GM21390 (cell line): ENCODE measurements at regions not wholly inside any gene's neighbourhood (a gene's known extent, or its start where the extent isn't known, plus 50 kb on each side); places are given as distances from the start of the nearest gene placed in this dataset.

ENCODE experiments used
- ATAC-seq: cut with Tn5 transposase; IDR thresholded peaks from one replicate; pipeline ENCODE4 v1.9.1; 2021; ENCODE audit not compliant: unreplicated experiment

- ATAC-seq, result no peak
Measured at GRCh38 chr1:209400351-209401220, 182.9 kb upstream of the CAMK1G start.

- no peak for ATAC-seq
Measured at GRCh38 chr1:209402697-209403096, 180.8 kb upstream of the CAMK1G start.

- ATAC-seq, result no peak
Measured at GRCh38 chr1:209403921-209404320, 179.6 kb upstream of the CAMK1G start.

GRCh38 chr1:209404577-209404976 lies 178.9 kb upstream of the CAMK1G start:
- no peak for ATAC-seq

GRCh38 chr1:209405183-209405814 lies 178.2 kb upstream of the CAMK1G start:
- ATAC-seq, result no peak

GRCh38 chr1:209406168-209406567 lies 177.3 kb upstream of the CAMK1G start:
- no peak for ATAC-seq

- no peak for ATAC-seq
Measured at GRCh38 chr1:209406595-209406994, 176.9 kb upstream of the CAMK1G start.

GRCh38 chr1:209409780-209410179 lies 173.7 kb upstream of the CAMK1G start:
- ATAC-seq, result no peak

- ATAC-seq, result no peak
Measured at GRCh38 chr1:209411491-209411929, 172.0 kb upstream of the CAMK1G start.

GRCh38 chr1:209412036-209412435 lies 171.5 kb upstream of the CAMK1G start:
- ATAC-seq, result no peak

GRCh38 chr1:209412566-209412965 lies 170.9 kb upstream of the CAMK1G start:
- no peak for ATAC-seq

- no peak for ATAC-seq
Measured at GRCh38 chr1:209413062-209413461, 170.5 kb upstream of the CAMK1G start.

GRCh38 chr1:209414803-209415329 lies 168.6 kb upstream of the CAMK1G start:
- no peak for ATAC-seq

GRCh38 chr1:209416039-209416438 lies 167.5 kb upstream of the CAMK1G start:
- ATAC-seq, result no peak

- no peak for ATAC-seq
Measured at GRCh38 chr1:209416716-209417115, 166.8 kb upstream of the CAMK1G start.

GRCh38 chr1:209417761-209418160 lies 165.8 kb upstream of the CAMK1G start:
- no peak for ATAC-seq

GRCh38 chr1:209420276-209420675 lies 163.2 kb upstream of the CAMK1G start:
- ATAC-seq, result no peak

GRCh38 chr1:209421186-209421585 lies 162.3 kb upstream of the CAMK1G start:
- no peak for ATAC-seq

- no peak for ATAC-seq
Measured at GRCh38 chr1:209421978-209422680, 161.4 kb upstream of the CAMK1G start.

GRCh38 chr1:209425959-209426358 lies 157.6 kb upstream of the CAMK1G start:
- no peak for ATAC-seq

GRCh38 chr1:209427277-209427676 lies 156.2 kb upstream of the CAMK1G start:
- ATAC-seq, result no peak
